GM19397 (cell line): ENCODE measurements at regions not wholly inside any gene's neighbourhood (a gene's known extent, or its start where the extent isn't known, plus 50 kb on each side); places are given as distances from the start of the nearest gene placed in this dataset.

ENCODE experiments used
- ATAC-seq: cut with Tn5 transposase; IDR thresholded peaks from one replicate; pipeline ENCODE4 v1.9.1; 2021; ENCODE audit warnings: mild to moderate bottlenecking, moderate library complexity; ENCODE audit not compliant: unreplicated experiment

DNA sequence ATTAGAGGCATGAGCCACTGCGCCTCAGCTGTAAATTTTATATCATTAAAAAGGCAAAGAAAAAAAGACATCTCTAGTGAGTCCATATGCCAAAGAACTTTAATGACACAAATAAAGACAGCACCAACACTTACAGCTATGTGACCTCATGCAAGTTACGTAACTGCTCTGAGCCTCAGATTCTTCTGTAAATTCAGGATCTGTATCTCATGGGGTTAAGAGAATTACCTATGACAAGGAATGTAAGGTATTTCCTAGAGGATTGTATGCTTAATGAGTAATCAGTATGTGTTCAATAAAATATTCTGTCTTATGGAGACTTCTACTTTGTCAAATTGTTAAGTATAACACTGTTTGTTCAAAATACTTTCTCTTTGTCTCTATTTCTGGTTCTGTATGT lies 274.0 kb upstream of the GLI3 start:
- no peak for ATAC-seq

DNA sequence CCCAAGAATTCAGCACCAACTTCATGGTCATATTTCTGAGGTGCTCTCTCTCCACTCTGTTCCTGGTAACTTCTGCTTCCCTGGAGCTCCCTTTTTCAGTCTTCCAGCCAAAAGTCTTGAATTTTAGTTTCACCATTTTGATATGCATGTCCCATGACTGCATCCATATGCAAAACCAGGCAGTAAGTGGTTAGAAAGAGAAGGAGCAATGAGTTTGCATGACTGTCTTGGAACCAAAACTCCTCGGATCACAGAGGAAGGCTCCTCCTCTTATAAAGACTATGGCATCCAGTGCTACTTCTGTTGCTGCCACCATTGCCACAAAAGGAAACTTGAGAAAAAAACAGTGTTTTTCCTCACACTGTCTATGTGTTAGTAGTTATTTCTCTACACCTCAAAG lies 269.1 kb upstream of the GLI3 start:
- ATAC-seq = no peak

DNA sequence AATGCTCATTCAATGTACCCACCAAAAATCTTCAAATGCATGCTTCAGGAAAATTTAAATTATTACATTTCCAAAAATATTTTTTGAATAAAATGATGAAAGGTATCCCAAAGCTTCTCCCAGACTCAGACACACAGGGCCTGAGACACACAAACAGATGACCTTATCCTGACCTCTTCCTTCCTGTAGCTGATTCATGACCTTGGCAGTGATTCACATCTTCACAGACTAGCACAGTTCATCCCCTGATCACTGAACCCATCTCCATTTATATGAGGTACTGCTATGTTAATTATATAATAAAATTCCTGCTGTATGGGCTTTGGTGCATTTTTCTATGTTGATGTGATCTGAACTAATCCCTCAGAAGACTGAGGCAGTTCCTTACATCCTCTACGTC lies 265.0 kb upstream of the GLI3 start:
- no peak for ATAC-seq

DNA sequence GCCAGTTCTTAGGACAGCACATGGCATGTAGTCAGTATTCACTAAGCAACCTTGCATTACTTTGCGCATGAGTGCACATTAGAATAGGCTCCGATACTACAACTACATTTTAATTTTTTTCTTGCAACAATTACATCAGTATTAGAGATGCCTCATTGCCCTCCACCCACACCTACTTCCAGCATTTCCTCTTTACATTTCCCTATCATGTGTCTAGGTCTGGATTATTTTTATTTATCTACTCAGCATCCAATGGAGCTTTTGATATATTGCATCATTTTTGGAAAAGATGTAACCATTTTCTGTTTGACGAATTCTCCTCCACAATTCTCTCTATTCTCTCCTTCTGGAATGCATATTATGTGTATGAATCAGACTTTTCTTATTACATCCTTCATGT lies 258.2 kb upstream of the GLI3 start:
- ATAC-seq = no peak

DNA sequence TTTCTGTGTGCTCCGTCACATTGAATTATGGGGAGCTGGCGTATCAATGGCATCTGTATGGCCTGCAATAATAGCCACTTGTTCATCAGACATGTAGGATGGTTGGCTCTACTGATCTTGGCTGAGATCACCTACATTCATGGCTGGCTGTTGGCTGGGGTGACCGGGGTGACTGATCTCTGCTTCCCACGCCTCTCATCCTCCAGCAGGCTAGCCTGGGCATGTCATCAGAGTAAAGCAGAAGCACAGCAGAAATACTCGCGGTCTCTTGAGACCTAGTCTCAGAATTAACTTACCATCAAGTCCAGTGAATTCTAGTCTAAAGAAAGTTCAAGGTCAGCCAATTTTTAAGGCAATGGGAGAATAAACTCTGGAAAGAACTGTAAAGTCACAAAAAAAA lies 257.7 kb upstream of the GLI3 start:
- no peak for ATAC-seq

DNA sequence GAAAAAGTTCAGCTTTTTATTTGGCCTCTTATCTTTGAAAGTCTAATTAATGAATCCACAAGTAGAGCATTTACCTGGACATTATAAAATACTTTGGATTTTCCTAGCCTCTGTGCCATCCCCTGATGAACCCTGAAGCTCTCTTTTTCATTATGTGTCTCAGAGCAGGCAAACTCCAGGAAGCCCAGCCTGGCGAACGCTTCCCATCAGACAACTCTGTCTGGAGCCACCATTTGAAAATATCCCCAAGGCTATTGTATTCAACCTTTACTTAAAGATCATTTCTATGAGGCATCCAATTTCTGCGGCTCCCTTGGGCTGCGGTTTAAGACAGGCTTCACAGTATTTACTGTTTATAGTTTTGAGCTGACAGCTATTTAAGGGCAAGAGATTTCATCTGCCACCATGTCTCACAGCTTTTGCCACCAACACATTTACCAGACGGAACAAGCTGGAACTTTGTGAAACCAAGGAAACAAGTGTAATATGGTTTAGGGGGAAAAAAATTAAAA lies 257.2 kb upstream of the GLI3 start:
- ATAC-seq = no peak

DNA sequence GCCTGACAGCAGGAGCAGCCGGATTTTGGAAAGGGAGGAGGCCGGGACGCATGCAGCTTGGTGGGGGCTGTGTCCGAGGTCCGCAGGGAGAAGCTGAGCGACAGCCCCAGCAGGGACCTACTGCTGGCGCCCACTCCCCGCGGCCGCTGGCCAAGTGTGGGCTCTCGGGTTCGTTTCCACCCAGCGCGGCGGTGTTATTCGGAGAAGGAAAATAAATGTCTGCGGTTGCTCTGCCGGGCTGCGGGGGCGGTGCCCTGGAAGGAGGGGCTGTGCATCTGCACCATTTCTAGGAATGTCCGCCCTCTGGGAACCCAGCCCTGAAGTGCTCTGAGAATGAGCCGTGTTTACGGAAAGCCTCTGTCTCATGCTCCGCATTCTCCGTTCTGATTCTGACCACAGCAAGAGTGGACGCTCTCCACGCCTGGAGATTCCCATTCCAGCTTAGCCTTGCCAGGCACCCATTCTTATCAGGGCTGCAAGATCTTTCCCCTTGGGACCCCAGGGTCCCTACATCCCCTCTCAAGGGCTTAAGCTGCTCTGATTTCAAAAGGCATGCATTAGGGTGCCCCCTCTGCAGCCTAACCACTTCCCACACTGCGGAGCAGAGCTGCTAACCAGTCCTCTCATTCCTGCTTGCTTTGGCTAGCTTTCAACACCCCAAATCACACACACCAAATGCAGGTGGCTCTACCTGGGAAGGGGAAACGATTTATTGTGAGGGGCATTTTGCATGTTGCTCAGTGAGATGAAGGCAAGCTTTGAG lies 256.6 kb upstream of the GLI3 start:
- ATAC-seq = no peak

DNA sequence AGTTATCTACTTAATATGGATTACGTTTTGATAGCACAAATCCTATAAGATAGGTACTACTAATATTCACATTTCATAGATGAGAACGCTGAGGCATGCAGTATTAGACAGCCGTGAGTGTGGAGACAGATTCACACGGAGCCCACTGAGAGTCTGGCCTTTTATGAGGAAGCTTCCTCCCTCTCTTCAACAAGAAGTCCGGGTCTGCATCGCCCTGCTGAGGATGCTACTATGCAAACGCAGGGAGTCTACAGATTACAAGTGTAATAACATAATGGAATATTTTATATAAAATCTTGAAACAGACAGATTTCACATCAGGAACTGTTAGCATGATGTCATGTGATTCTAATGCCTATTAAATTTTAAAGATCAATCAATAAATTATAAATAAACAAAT lies 255.9 kb upstream of the GLI3 start:
- no peak for ATAC-seq

DNA sequence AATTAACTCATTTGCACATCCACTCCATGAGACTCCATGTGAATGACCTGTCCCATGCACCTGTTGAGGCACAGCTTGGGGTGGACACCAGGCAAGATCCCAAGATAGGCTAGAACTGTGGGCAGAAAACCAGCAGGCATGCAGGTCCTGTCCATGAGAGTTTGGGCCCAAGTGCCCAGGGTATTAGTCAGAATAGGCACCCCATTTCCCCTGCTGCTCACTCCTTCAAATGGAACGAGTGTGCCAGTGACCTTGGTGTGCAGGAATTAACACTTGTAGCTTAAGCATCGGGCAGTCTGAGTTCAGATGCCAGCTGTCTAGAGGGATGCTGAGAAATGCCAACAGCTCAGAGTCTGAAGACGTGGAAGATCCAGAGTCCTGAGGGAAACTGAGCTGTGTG lies 254.1 kb upstream of the GLI3 start:
- ATAC-seq = no peak

DNA sequence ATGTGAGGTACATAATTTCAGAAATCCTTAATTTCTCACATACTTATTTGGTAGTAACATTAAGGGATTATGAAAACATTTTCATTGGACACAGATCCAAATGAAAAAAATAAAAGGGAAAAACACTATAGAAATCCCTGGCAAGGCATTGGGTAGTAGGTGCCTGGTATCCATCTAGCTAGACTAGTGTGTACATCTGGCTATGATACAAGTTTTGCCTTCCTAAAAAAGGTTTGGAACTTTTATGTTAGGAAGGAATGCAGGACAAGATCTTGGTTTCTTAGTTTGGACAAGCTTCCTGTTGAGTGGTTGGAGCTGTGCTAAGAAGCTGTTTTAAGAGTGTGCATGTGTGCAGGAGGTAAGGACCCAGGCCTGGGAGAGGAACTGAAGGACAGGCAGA lies 252.3 kb upstream of the GLI3 start:
- ATAC-seq = no peak

DNA sequence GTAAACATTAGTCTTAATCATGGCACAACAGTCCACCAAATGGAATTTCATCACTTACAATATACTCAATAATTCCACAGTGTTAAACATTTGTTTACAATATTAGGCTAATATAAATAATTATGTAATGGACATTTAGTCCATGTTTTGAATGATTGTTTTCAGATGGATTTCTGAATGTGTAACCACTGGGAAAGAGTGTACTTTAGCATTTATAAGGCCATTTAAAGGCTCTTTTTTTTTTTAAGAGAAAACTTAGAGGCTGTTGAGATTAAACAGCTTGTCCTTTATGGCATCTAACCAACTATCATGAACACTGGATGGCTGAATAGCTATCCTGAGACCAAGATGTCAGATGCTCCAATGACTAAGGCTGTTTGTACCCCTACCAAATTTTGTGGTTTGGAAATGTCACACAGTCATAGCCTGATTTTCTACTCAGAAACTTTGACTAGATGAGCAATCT lies 248.3 kb upstream of the GLI3 start:
- no peak for ATAC-seq

DNA sequence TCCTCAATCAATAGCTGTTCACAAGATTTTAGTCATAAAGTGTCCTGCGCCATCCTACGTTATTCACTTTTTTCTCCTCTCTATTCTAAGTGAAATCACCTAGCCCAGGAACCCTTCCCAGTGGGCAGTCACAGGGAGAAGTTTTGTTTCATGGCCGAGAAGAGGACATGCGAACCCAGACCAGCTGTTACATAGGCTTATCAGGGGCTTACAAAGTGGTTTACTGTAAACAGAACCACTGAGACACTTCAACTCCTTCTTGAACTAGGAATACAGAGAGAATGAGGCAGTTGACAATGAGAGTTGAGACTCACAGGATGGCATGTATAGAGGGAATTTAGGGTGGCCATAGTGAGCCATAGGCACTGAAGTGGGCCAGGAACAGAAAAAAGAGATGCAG lies 246.9 kb upstream of the GLI3 start:
- no peak for ATAC-seq

DNA sequence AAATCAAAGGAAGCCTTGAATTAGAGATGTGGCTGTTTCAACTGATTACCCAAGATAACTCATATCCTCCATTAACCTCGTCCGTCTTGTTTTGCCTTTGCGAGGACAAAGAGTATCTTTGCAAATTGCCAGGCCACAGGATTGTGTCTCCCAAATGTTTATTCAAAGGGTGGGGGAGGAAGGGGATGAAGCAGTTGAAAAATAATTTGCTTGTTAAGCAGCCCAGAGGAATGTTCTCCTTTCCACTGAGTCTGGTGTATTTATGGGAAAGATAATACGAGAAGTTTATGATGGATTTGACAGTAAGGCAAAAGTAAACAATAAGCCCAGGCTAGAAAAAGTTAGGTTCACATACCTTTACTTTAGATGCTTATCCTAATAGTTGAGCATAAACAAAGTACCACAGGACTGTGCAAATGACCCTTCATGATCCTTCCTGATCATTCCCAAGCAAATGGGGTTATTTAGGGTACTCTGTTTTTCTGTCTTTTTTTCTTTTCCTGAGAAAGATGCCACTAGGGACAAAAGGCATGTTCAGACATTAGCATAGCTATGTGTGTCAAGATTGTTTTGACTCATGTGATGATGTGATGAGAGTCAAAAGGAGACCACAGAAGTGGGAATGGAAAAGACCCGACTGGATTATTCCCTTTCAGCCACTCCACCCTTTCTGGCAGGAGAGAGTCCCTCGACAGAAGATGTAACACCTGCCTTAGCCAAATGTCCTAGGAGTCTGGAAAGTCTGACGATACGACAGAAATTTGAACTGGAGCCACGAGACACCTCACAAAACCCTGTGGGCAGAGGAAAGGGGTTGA lies 243.0 kb upstream of the GLI3 start:
- ATAC-seq = no peak

DNA sequence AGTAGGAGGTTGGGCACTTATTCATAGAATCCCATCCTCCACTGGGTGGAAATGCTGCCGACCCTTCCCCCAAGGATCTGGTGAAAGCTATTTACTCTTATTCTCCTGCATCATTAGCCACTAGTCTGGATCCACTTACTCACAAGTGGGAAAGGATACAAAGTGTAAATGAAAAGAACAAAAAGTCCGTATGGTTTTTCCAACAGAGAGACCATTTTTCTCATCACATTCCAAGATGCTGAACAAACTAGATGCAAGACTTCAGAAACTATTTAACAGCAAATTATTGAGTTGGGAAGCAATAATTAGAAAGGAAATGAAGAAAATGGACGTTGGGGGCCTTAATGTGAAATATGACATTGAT lies 242.4 kb upstream of the GLI3 start:
- no peak for ATAC-seq

DNA sequence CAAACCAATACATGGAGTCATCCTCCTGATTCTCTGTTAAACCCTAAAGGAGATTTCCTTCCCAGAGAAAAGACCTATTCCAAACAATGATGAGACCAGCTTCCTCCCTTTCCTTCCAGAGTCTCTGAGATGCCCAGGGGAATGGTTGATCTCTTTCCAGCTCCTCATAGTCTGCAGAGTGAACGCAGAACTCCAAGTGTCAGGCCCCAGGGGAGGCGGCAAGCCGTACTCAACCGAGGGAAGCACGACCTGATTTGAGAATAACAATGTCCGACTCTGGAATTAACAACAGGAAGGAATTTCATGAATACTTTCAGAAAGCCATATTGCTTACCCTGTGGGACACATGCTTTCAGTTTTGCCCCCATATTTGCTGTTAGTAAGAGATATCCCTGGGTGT lies 241.7 kb upstream of the GLI3 start:
- ATAC-seq = no peak

DNA sequence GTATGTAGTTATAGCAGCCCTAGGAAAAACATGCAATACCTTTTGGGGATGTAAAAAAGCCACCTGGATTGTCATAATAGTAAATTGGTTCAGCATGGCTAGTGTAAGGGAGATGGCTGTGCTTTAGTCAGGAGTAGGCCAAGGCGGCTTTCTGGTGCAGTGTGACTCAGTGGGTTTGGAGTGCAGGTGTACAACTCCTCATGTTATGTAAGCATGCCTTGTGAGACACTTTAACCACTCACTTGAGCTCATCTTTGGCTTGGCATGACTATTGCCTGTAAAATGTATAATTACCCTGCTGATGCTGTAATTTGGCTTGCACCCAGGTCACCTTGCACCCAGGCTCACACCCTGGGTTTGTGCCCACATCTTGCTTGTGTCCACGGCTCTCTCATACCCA lies 239.2 kb upstream of the GLI3 start:
- no peak for ATAC-seq

DNA sequence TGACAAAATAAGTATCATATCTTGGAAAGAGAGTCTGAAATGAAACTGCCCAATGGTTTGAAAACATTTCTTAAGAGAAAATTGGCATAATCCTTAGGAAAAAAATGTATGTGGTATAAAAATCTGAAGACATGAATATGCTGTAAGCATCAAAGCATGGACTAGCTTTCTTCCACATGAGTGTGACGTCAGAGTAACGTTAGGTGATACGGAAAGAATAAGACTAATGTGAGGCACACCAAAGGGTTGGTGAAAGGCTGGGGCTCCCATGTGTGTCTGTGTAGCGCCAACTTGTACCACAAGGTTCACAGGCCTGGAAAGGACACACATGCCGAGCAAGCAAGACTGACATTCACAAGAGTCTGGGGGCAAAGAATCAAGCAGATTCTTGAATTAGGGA lies 238.1 kb upstream of the GLI3 start:
- no peak for ATAC-seq

DNA sequence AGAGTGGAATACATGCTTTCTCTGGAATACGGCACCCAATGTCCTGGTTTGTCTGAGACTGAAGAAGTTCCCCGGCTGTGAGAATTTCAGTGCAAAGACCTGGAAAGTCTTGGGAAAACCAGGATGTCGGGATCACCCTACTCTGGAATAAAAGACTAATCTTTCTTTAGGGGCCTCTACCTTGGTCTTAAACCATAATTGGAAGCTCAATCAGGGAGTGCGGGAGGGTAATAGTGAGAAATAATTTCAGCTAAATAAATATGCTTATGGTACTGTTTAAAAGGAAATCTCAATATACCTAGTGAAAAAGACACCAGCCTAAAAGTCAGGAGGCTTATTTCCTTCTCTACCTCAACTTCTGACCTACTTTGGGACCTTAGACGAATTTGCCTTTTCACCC lies 236.1 kb upstream of the GLI3 start:
- no peak for ATAC-seq

DNA sequence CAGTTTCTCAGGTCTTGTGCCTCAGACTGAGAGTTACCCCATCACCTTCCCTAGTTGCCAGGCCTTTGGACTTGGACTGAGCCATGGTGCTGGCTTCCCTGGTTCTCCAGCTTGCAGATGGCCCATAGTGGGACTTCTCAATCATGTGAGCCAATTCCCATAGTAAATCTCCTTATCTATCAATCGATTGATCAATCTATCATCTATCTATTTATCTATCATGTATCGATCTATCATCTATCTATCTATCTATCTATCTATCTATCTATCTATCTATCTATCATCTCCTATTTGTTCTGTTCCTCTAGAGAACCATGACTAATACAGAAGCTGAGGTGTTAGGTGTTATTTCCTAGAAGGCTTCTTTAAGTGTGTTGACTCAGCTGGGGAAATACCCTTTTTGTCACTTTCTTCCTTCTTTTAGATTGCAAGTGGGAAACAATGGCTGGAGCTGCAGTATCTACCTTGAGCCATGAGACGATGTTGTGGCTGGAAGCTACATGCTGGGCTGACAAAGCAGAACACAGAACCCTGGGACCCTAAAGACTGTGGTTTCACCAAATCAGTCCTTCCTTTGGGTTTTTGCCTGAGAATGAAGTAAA lies 234.7 kb upstream of the GLI3 start:
- no peak for ATAC-seq

DNA sequence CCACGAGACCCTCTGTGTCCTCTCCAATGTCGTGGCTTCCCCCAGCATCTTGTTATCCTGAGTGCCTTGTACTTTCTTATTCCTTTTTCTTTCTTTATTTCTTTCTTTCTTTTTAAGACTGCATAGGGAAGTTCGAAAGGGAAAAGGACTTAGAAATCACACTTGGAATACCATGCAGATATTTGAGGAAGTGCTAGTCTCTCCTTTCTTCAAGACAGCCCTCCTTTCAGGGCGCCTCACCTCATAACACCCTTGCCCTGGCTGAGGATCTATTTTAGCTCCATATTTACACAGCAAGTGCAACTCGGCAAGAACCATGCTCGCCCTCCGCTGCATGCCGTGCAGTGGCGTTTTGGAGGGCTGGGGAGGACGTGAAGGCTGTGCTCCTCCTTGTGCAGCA lies 232.3 kb upstream of the GLI3 start:
- ATAC-seq = no peak

DNA sequence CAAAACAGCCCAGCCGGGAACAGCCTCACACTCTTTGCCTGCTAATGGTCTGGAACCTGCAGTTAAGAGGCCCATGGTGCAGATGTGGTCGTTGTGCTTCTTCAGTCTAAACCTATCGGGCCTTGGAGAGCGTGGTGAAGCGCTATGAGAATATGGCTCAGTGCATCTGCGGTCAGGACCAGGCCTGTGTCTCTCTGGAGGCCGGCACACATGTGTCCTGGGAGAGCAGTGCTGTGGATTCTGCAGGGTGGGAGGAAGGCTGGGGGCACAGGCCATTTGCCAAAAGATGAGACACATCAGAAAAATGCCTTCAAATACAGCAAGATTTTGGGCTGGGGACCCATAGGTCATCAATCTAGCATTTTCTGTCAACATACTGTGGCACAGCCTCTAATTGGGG lies 231.5 kb upstream of the GLI3 start:
- ATAC-seq = no peak

DNA sequence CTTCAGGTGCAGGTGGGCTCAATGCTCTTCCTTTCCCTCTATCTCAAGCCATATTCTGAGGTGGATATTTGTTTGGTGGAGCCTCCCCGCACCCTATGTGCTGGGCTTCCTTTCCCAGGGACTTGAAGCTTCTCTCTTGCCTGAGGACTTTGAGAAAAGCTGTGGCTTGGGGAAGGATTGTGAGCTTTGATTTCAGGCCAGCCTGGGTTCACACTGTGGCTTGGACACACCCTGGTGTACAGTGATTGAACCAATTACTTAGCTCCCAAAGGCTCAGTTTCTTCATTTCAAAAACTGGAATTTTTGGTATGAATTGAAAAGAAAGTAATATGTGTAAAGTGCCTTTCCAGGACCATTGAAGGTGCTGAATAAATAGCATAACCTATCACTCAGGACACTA lies 224.5 kb upstream of the GLI3 start:
- ATAC-seq = no peak
